SK-N-MC (cell line): ENCODE measurements at regions not wholly inside any gene's neighbourhood (a gene's known extent, or its start where the extent isn't known, plus 50 kb on each side); places are given as distances from the start of the nearest gene placed in this dataset.

Experiments used
- DNase-seq: peaks from one replicate; pipeline ENCODE4 v3.0.0-alpha.2; 2011; ENCODE audit warnings: low read depth, low spot score
- H3K27ac ChIP-seq: fragments of 200-600 bp; sonication (generic); 2 replicates; pipeline ENCODE4 v1.5.1; 2016; ENCODE audit warnings: mixed run types
- H3K36me3 ChIP-seq: fragments of 200-600 bp; sonication (generic); 2 replicates; pipeline ENCODE4 v1.6.1; 2017; ENCODE audit warnings: antibody characterized with exemption, low read length, mixed read lengths; ENCODE audit not compliant: insufficient read depth
- H3K4me3 ChIP-seq: fragments of 200-600 bp; sonication (generic); 2 replicates; pipeline ENCODE4 v1.5.1; 2016
- H3K9ac ChIP-seq: fragments of 200-600 bp; sonication (generic); 2 replicates; pipeline ENCODE4 v1.8.0; 2017; ENCODE audit warnings: mixed run types, mixed read lengths; ENCODE audit not compliant: insufficient read length
- H3K9me3 ChIP-seq: fragments of 200-600 bp; sonication (generic); 2 replicates; pipeline ENCODE4 v1.6.1; 2017; ENCODE audit warnings: low read depth, mild to moderate bottlenecking, antibody characterized with exemption, low read length, moderate library complexity, mixed read lengths
- EZH2 ChIP-seq: fragments of 200-600 bp; sonication (generic); IDR thresholded peaks from one replicate; pipeline ENCODE4 v1.6.1; 2017; ENCODE audit warnings: antibody characterized with exemption
- FOXP2 ChIP-seq: optimal IDR thresholded peaks from 2 replicates; pipeline ENCODE3; 2011; ENCODE audit warnings: mild to moderate bottlenecking, moderate library complexity; ENCODE audit not compliant: insufficient read depth; ENCODE audit errors: extremely low read length, control extremely low read depth
- POLR2AphosphoS5 ChIP-seq: IDR thresholded peaks from 2 replicates; pipeline ENCODE4 v1.6.1; 2012; ENCODE audit warnings: mild to moderate bottlenecking, low read depth, low read length, borderline replicate concordance

- DNase-seq, result no peak
- no peak for TF ChIP-seq EZH2
Measured at GRCh38 chrX:76228499-76228898, 55.6 kb downstream of the PBDC1 start.

DNA sequence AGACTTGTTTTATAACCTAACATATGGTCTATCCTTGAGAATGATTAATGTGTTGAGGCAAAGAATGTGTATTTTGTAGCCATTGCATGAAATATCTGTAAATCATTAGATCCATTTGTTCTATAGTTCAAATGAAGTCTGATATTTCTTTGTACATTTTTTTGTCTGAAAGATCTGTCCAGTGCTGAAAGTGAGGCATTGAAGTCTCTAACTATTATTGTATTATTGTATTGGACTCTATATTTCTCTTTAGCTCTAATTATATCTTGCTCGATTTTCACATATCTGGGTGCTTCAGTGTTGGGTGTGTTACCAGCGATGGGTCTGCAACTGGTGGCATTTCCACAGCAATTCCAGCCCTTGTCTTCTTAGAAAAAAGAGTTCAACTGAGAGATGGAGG is 76.0 kb downstream of the PBDC1 start:
- H3K27ac ChIP-seq, result no peak overlapping the region
- no peak overlapping the region for H3K4me3 ChIP-seq
- no peaks in the 10 kb centered on the region for H3K9me3 ChIP-seq
- H3K9ac ChIP-seq, result no peak overlapping the region
- DNase-seq, result no peak
- H3K36me3 ChIP-seq, result no peaks in the 10 kb centered on the region
- TF ChIP-seq FOXP2 (no peak), POLR2AphosphoS5 (no peak), EZH2 (no peak)

More at GRCh38 chrX:76228499-76228898, 55.6 kb downstream of the PBDC1 start:
- H3K36me3 ChIP-seq, result no peaks in the 10 kb centered on the region
- no peak overlapping the region for H3K9ac ChIP-seq
- no peaks in the 10 kb centered on the region for H3K9me3 ChIP-seq
- no peak overlapping the region for H3K27ac ChIP-seq
- H3K4me3 ChIP-seq, result no peak overlapping the region

- Histone ChIP-seq H3K36me3 (no peaks in the 10 kb centered on the region), H3K27ac (no peak overlapping the region), H3K9me3 (no peaks in the 10 kb centered on the region), H3K9ac (no peak overlapping the region), H3K4me3 (no peak overlapping the region)
- TF ChIP-seq EZH2, result no peak
- no peak for TF ChIP-seq FOXP2
- TF ChIP-seq POLR2AphosphoS5, result no peak
- peak; percentile 2 for DNase-seq
Measured at GRCh38 chrX:76253432-76253831, 80.6 kb downstream of the PBDC1 start.

- Histone ChIP-seq H3K9me3 (no peaks in the 10 kb centered on the region), H3K36me3 (no peaks in the 10 kb centered on the region), H3K9ac (no peak overlapping the region), H3K4me3 (no peak overlapping the region), H3K27ac (no peak overlapping the region)
- peak; percentile 45 for DNase-seq
- TF ChIP-seq FOXP2 (no peak), POLR2AphosphoS5 (no peak), EZH2 (no peak)
Measured at GRCh38 chrX:76279007-76279406, 106.1 kb downstream of the PBDC1 start.
